HFF-Myc (cell line): ENCODE measurements at regions not wholly inside any gene's neighbourhood (a gene's known extent, or its start where the extent isn't known, plus 50 kb on each side); places are given as distances from the start of the nearest gene placed in this dataset.

ENCODE experiments used
- DNase-seq: peaks from one replicate; pipeline ENCODE4 v3.0.0-alpha.2; 2011; ENCODE audit warnings: low read depth; ENCODE audit errors: extremely low read depth
- H3K4me3 ChIP-seq: replicated peaks from 2 replicates; pipeline ENCODE4 v1.5.1; 2011; ENCODE audit warnings: low read depth, mild to moderate bottlenecking, control low read depth, low read length
- TF ChIP-seq, protein P1 (sequence below): IDR thresholded peaks from 2 replicates; pipeline ENCODE4 v1.5.1; 2012; ENCODE audit warnings: mild to moderate bottlenecking, low read depth, low read length, control low read depth; ENCODE audit errors: missing control alignments

DNA sequence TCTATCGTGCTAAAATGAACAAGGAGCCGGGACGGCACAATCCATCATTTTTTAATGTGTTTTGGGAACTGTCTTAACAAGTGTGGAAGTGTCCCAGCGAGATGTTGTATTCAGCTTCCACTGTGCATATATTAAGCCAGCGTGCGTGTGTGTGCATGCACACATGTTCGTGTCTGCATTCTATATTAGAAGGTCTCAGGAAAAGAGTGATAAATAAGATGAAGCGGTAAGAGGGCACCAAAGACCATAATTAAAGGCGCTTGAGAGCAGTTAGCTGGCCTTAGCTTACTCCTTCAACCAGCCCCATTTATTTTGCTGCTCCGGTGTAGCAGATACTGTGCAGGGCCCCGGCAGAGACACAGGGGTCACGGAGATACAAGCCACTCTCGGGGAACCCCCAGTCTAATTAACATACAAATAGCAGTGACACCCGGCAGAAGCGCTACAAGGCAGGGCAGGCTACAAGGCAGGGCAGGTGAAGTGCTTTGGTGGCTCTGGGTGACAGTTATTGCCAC lies 206.5 kb upstream of the RREB1 start:
- TF ChIP-seq, protein P1, sequence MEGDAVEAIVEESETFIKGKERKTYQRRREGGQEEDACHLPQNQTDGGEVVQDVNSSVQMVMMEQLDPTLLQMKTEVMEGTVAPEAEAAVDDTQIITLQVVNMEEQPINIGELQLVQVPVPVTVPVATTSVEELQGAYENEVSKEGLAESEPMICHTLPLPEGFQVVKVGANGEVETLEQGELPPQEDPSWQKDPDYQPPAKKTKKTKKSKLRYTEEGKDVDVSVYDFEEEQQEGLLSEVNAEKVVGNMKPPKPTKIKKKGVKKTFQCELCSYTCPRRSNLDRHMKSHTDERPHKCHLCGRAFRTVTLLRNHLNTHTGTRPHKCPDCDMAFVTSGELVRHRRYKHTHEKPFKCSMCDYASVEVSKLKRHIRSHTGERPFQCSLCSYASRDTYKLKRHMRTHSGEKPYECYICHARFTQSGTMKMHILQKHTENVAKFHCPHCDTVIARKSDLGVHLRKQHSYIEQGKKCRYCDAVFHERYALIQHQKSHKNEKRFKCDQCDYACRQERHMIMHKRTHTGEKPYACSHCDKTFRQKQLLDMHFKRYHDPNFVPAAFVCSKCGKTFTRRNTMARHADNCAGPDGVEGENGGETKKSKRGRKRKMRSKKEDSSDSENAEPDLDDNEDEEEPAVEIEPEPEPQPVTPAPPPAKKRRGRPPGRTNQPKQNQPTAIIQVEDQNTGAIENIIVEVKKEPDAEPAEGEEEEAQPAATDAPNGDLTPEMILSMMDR, result no peak
- DNase-seq, result no peak
- no peak overlapping the region for H3K4me3 ChIP-seq

DNA sequence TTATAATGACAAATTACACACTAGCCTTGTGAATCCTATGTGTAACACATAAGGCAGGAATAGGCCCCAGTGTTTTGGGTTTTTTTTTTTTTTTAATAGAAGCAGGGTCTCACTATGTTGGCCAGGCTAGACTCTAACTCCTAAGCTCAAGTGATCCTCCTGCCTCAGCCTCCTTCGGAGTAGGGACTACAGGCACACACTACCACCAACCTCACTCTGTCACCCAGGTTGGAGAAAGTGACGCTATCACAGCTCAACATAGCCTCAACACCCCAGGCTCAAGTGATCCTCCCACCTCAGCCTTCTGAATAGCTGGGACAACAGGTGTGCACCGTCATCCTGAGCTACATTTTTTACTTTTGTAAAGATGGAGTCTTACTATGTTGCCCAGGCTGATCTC lies 205.8 kb upstream of the RREB1 start:
- TF ChIP-seq, protein P1, result no peak
- DNase-seq, result no peak

DNA sequence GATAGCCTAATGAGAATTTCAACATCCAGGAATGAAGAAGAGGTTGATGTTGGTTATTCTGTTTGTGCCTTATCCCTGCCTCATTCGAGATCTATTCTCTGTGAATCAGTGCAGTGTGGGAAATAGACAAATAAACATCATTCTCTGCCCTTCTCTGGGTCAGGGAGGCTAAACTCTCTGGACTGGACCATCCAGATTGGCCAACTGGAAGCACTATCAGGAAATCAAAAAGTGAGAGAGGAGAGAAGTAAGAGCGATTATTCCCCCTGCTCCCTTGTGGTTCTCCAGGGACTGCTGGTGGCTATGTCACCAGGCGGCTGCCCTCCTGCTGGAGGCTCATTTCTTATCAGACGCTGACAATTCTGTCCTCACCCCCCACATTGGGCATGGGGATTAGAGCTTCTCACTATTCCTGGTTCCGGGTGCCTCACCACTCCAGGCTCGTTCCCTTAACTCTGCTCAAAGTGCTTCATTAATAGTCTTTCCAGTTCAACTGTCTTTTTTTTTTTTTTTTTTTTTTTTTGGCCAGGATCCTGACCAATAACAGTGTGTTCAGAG lies 201.7 kb upstream of the RREB1 start:
- H3K4me3 ChIP-seq, result no peak overlapping the region
- DNase-seq, result no peak

More for the DNA sequence above, 205.8 kb upstream of the RREB1 start:
- no peak overlapping the region for H3K4me3 ChIP-seq

DNA sequence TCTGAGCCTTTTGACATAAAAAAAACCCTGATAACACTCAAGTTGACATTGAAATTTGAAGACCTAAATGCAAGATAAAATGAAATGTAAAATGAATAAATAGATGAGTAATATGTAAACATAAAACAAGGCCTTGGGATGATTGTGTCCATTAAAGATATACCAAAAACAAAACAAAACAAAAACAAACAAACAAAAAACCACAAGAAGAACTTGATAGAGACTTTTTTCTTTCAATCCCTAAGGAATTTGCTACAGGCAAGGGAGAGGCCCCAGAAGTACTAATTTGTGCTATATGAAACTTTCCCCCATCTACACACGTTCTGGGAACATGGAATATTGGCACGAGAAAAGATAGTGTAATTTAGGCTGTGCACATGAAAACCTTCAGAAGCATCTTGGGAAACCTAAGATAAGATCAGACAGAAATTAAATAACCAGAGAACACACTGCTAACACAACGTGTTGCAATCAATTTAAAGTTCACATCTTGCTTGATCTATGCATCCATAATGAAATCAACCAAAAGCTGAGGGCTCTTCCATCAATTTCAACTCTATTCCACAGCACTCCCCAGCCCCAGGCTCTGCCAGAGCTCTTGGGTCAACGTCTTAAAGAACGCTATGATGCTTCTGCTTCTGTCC lies 201.1 kb upstream of the RREB1 start:
- TF ChIP-seq, protein P1, result no peak
- no peak overlapping the region for H3K4me3 ChIP-seq
- DNase-seq, result no peak

More for the DNA sequence above, 201.7 kb upstream of the RREB1 start:
- TF ChIP-seq, protein P1, result no peak

DNA sequence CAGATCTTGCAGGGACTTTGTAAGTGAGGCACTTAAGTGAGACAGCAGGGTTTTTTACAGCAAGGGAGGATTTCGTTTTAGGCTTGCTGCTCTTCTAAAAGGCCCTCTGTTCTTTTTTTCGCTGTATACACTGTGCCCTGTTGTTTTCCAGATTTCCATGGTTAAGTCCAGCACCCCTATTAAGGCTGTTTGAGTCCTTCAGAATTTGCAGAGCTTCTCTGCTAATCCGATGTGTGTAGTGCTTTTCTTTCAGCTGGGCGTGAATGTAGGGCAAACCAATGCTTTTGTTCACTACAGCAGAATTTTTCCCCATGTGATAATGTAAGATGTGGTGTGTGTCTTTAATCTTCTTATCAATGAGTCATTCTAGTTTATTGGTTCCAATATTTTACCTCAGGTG lies 200.5 kb upstream of the RREB1 start:
- TF ChIP-seq, protein P1, result no peak
- DNase-seq, result no peak
- H3K4me3 ChIP-seq, result no peak overlapping the region

DNA sequence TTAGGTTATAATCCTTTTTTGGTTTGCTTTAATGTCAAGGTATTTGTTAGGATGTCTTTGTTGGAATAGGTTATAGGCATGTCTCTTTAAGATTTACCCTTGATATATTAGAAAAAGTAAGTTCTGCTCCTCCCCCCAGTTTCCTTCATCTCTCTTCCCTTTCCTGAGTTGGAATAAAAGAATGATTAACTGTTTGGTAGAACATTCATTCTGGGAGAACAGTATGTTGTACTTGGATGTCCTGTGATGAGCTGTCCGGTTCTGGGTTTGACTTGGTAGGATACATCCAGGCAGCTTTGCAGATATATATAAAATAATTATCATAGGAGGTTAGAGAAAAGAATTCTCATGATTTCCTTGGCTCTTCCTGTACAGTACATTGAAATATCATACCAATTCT lies 199.6 kb upstream of the RREB1 start:
- no peak for DNase-seq
- H3K4me3 ChIP-seq, result no peak overlapping the region
- TF ChIP-seq, protein P1, result no peak

DNA sequence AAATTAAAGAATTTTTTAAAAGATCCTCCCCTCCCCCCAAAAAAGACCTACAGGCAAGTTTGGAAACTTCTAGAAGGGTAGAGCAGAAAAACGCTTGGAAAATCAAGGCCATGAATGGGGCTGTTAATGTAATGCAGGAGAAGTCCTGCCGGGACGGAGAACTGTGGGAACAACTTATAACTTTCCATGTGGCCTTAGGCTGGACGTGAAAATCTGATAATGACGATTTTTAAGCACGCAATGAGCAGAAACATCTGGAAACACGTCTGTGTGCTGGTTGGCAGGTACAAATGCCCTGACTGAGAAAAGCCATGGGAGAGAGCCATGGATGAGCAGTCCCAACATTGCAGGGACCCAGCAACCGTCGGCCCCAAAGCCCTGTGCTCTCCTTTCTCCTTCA lies 198.7 kb upstream of the RREB1 start:
- TF ChIP-seq, protein P1, result no peak
- H3K4me3 ChIP-seq, result no peak overlapping the region
- DNase-seq, result no peak
